CD14-positive monocyte (primary cell): ENCODE measurements at regions not wholly inside any gene's neighbourhood (a gene's known extent, or its start where the extent isn't known, plus 50 kb on each side); places are given as distances from the start of the nearest gene placed in this dataset.
"Not testable (repeated sequence)": the region's sequence is repeated elsewhere in the genome, so short reads cannot be mapped to it uniquely, and the experiment has no call there.

Experiments
- DNase-seq, 3 donors: peaks; one replicate each; pipeline ENCODE4 v3.0.0-alpha.2; 2011 to 2022
- H2AFZ ChIP-seq: 2 replicates; pipeline ENCODE4 v1.6.0; 2012; ENCODE audit warnings: mild to moderate bottlenecking, low read depth, low read length, inconsistent platforms; ENCODE audit not compliant: insufficient read depth, poor library complexity, severe bottlenecking
- H3K27ac ChIP-seq, 2 donors: 1 replicate in 1 of 2; 2 replicates in 1 of 2; pipeline ENCODE4 v1.5.1; 2012 to 2013; ENCODE audit warnings: low read length in 2 of 2, control low read depth in 1 of 2, inconsistent platforms in 1 of 2, low read depth in 1 of 2, mild to moderate bottlenecking in 1 of 2
- H3K27me3 ChIP-seq, 2 donors: one replicate each; pipeline versions ENCODE4 v1.6.0 to v1.6.1; 2011 to 2013; ENCODE audit warnings: low read length in 2 of 2; ENCODE audit not compliant: control insufficient read depth in 2 of 2, insufficient read depth in 2 of 2
- H3K36me3 ChIP-seq, 2 donors: replicated peaks in 1 of 2; 1 replicate in 1 of 2; 2 replicates in 1 of 2; pipeline versions ENCODE4 v1.5.1 to v1.6.1; 2012 to 2013; ENCODE audit warnings: low read length in 2 of 2, control low read depth in 1 of 2, inconsistent platforms in 1 of 2, mild to moderate bottlenecking in 1 of 2; ENCODE audit not compliant: insufficient read depth in 2 of 2, control insufficient read depth in 1 of 2
- H3K4me1 ChIP-seq, 2 donors: 1 replicate in 1 of 2; 2 replicates in 1 of 2; pipeline versions ENCODE4 v1.5.1 to v1.6.1; 2012 to 2013; ENCODE audit warnings: low read length in 2 of 2, control low read depth in 1 of 2, inconsistent platforms in 1 of 2, mild to moderate bottlenecking in 1 of 2, moderate library complexity in 1 of 2; ENCODE audit not compliant: insufficient read depth in 2 of 2, control insufficient read depth in 1 of 2
- H3K4me2 ChIP-seq: replicated peaks from 2 replicates; pipeline ENCODE3; 2012; ENCODE audit warnings: low read length, moderate library complexity, mild to moderate bottlenecking; ENCODE audit not compliant: poor library complexity, severe bottlenecking; ENCODE audit errors: extremely low read depth
- H3K4me3 ChIP-seq, 3 experiments: fragments of 200-600 bp in 1 of 3; sonication (generic) in 1 of 3; replicated peaks in 1 of 3; 1 replicate in 2 of 3; 2 replicates in 1 of 3; pipeline ENCODE4 v1.5.1; 2011 to 2013; ENCODE audit warnings: low read length in 3 of 3, mild to moderate bottlenecking in 3 of 3, control low read depth in 2 of 3, low read depth in 2 of 3, inconsistent platforms in 1 of 3, moderate library complexity in 1 of 3
- H3K79me2 ChIP-seq: 2 replicates; pipeline ENCODE4 v1.6.0; 2012; ENCODE audit warnings: mild to moderate bottlenecking, control low read depth, inconsistent platforms, low read length, moderate library complexity; ENCODE audit not compliant: insufficient read depth
- H3K9ac ChIP-seq: 2 replicates; pipeline ENCODE4 v1.6.0; 2017; ENCODE audit warnings: low read length, mild to moderate bottlenecking; ENCODE audit not compliant: insufficient read depth, poor library complexity, severe bottlenecking
- H3K9me3 ChIP-seq, 2 donors: replicated peaks in 1 of 2; 1 replicate in 1 of 2; 2 replicates in 1 of 2; pipeline versions ENCODE4 v1.5.1 to v1.6.1; 2012 to 2013; ENCODE audit warnings: low read length in 2 of 2, control low read depth in 1 of 2; ENCODE audit not compliant: control insufficient read depth in 1 of 2, insufficient read depth in 1 of 2
- H4K20me1 ChIP-seq: 2 replicates; pipeline ENCODE4 v1.6.0; 2012; ENCODE audit warnings: mild to moderate bottlenecking, low read length, control low read depth, moderate library complexity; ENCODE audit not compliant: insufficient read depth
- H3K27ac Mint-ChIP-seq, 7 donors: one replicate each; pipeline ENCODE4 v1.8.0; 2020; ENCODE audit warnings: mild to moderate bottlenecking in 7 of 7, mixed read lengths in 7 of 7, moderate library complexity in 6 of 7, inconsistent platforms in 2 of 7
- H3K27me3 Mint-ChIP-seq, 3 donors: one replicate each; pipeline ENCODE4 v1.8.0; 2021 to 2022; ENCODE audit warnings: low read depth in 3 of 3, mild to moderate bottlenecking in 3 of 3, mixed read lengths in 3 of 3, moderate library complexity in 3 of 3, inconsistent platforms in 1 of 3
- H3K36me3 Mint-ChIP-seq, 2 donors: one replicate each; pipeline ENCODE4 v1.8.0; 2020; ENCODE audit warnings: mixed read lengths in 2 of 2, inconsistent platforms in 1 of 2, mild to moderate bottlenecking in 1 of 2
- H3K4me1 Mint-ChIP-seq: one replicate; pipeline ENCODE4 v1.8.0; 2020; ENCODE audit warnings: mild to moderate bottlenecking, mixed read lengths
- H3K4me3 Mint-ChIP-seq, 2 donors: one replicate each; pipeline ENCODE4 v1.8.0; 2020; ENCODE audit warnings: mild to moderate bottlenecking in 2 of 2, mixed read lengths in 2 of 2, moderate library complexity in 1 of 2
- H3K9me3 Mint-ChIP-seq, 7 donors: one replicate each; pipeline ENCODE4 v1.8.0; 2020 to 2022; ENCODE audit warnings: mixed read lengths in 7 of 7, mild to moderate bottlenecking in 6 of 7, moderate library complexity in 6 of 7, inconsistent platforms in 2 of 7
- WGBS: methylation state at CpG from one replicate; pipeline ENCODE4 v1.1.5; 2013; ENCODE audit warnings: missing lambda C conversion rate; ENCODE audit not compliant: insufficient coverage; 5-methylcytosine and 5-hydroxymethylcytosine counted together
- intact Hi-C, 2 donors: fragments of 100-400 bp; cut with micrococcal nuclease; formaldehyde crosslinking; loops; one replicate each; pipeline versions ENCODE4 v1.15.0 to v1.15.1; 2023
- TF ChIP-seq, protein P1 (sequence below): fragments of 200-600 bp; IDR thresholded peaks from one replicate; pipeline ENCODE4 v1.8.0; 2022; ENCODE audit warnings: antibody characterized with exemption, mild to moderate bottlenecking

DNA sequence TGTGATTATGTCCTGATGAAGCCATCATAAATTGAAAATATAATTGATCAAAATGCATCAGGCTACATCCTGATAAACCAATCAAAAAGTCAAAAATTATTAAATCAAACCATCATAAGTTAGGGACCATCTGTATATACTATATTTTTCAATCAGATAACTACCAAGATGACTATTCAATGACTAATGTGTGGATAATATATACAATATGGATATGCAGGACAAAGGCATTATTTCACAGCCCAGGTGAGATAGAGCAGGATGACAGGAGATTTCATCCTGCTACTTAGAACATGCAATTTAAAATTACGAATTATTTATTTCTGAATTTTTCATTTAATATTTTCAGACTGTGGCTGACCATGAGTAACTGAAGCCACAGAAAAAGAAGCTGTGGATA is 137.3 kb upstream of the GNAI1 start:
- Histone ChIP-seq H3K27me3 (no peaks in the 10 kb centered on the region), H3K9ac (no peak overlapping the region), H3K79me2 (no peaks in the 10 kb centered on the region), H3K36me3 (no peaks in the 10 kb centered on the region), H3K4me3 (no peak overlapping the region), H3K27ac (no peak overlapping the region), H3K4me2 (no peak overlapping the region), H4K20me1 (no peaks in the 10 kb centered on the region), H2AFZ (no peak overlapping the region), H3K4me1 (no peaks in the 10 kb centered on the region), H3K9me3 (no peaks in the 10 kb centered on the region)
- WGBS, result no CpG with 5 or more reads among the region's 1 CpG
- no peak for DNase-seq
- Mint-ChIP-seq H3K27me3 (no peaks in the 10 kb centered on the region), H3K4me1 (no peaks in the 10 kb centered on the region), H3K27ac (no peak overlapping the region), H3K4me3 (no peak overlapping the region), H3K9me3 (no peaks in the 10 kb centered on the region), H3K36me3 (no peaks in the 10 kb centered on the region)
- intact Hi-C loops, result no loop called here
- TF ChIP-seq, protein P1, sequence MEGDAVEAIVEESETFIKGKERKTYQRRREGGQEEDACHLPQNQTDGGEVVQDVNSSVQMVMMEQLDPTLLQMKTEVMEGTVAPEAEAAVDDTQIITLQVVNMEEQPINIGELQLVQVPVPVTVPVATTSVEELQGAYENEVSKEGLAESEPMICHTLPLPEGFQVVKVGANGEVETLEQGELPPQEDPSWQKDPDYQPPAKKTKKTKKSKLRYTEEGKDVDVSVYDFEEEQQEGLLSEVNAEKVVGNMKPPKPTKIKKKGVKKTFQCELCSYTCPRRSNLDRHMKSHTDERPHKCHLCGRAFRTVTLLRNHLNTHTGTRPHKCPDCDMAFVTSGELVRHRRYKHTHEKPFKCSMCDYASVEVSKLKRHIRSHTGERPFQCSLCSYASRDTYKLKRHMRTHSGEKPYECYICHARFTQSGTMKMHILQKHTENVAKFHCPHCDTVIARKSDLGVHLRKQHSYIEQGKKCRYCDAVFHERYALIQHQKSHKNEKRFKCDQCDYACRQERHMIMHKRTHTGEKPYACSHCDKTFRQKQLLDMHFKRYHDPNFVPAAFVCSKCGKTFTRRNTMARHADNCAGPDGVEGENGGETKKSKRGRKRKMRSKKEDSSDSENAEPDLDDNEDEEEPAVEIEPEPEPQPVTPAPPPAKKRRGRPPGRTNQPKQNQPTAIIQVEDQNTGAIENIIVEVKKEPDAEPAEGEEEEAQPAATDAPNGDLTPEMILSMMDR, result no peak

DNA sequence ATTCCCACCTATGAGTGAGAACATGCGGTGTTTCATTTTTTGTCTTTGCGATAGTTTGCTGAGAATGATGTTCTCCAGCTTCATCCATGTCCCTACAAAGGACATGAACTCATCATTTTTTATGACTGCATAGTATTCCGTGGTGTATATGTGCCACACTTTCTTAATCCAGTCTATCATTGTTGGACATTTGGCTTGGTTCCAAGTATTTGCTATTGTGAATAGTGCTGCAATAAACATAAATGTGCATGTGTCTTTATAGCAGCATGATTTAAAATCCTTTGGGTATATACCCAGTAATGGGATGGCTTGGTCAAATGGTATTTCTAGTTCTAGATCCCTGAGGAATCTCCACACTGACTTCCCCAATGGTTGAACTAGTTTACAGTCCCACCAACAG is 138.9 kb upstream of the GNAI1 start:
- H3K4me1 Mint-ChIP-seq, intact Hi-C loops, H3K9me3 ChIP-seq, H3K9me3 Mint-ChIP-seq, H3K27me3 Mint-ChIP-seq, H3K4me3 Mint-ChIP-seq, H3K79me2 ChIP-seq, H3K4me1 ChIP-seq, H3K36me3 Mint-ChIP-seq, DNase-seq, H3K27me3 ChIP-seq, H4K20me1 ChIP-seq, H3K4me2 ChIP-seq, H3K27ac ChIP-seq, H3K27ac Mint-ChIP-seq, H2AFZ ChIP-seq, H3K36me3 ChIP-seq, H3K9ac ChIP-seq, H3K4me3 ChIP-seq: not testable (repeated sequence)
- WGBS, result no CpG with 5 or more reads among the region's 3 CpGs
